ENCODE measurements at regions not wholly inside any gene's neighbourhood (a gene's known extent, or its start where the extent isn't known, plus 50 kb on each side); places are given as distances from the start of the nearest gene placed in this dataset.
"Not testable (repeated sequence)": the region's sequence is repeated elsewhere in the genome, so short reads cannot be mapped to it uniquely, and the experiment has no call there.

DNA sequence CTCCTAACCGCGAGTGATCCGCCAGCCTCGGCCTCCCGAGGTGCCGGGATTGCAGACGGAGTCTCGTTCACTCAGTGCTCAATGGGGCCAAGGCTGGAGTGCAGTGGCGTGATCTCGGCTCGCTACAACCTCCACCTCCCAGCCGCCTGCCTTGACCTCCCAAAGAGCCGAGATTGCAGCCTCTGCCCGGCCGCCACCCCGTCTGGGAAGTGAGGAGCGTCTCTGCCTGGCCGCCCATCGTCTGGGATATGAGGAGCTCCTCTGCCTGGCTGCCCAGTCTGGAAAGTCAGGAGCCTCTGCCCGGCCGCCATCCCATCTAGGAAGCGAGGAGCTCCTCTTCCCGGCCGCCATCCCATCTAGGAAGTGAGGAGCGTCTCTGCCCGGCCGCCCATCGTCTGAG lies 58.8 kb upstream of the ANKRD30BL start:
- H3K27ac Mint-ChIP-seq; H3K36me3 Mint-ChIP-seq; H3K4me1 Mint-ChIP-seq; POLR2A ChIA-PET; ATAC-seq (ENCODE audit: low read depth); H3K4me3 Mint-ChIP-seq; H3K27me3 Mint-ChIP-seq; DNase-seq; H3K9me3 Mint-ChIP-seq: not testable (repeated sequence)

DNA sequence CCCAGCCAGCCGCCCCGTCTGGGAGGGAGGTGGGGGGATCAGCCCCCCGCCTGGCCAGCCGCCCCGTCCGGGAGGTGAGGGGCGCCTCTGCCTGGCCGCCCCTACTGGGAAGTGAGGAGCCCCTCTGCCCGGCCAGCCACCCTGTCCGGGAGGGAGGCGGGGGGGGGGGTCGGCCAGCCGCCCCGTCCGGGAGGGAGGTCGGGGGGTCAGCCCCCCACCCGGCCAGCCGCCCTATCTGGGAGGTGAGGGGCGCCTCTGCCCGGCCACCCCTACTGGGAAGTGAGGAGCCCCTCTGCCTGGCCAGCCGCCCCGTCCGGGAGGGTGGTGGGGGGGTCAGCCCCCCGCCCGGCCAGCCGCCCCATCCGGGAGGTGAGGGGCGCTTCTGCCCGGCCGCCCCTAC lies 60.1 kb upstream of the ANKRD30BL start:
- H3K36me3 Mint-ChIP-seq; ATAC-seq (ENCODE audit: low read depth); POLR2A ChIA-PET; H3K4me1 Mint-ChIP-seq; DNase-seq; H3K4me3 Mint-ChIP-seq; H3K9me3 Mint-ChIP-seq; H3K27ac Mint-ChIP-seq; H3K27me3 Mint-ChIP-seq: not testable (repeated sequence)

DNA sequence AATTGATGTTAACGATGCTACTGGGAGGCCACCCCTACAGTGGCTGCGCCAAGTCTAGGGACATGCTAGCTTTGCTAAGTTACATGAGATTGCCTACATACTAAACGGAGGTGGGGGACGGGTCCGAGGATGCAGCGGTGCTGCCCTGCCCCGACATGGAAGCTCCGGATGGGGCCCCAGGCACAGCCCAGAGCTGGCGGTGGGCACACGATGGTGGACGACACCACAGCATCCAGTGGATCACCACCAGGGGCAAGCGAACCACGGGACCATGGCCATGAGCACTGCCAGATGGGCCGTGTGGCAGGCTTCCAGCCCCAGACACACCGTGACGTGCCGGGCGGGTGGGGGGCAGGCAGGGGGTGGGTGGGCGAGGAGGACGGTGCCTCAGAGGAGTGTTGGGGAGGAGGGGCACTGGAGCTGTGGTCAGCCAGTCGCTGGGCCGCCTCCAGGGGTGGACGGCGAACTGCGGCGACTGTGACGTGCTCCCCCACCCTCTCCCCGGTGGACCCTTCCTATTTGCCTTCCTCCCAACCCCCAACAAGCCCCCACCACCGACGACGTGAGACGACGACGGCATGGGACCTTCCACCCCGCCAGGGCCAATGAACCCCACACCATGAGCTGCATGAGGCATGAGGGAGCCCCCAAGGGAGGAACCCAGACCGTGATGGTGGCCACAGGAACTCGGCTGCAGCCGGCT lies 90.6 kb upstream of the ANKRD30BL start:
- ATAC-seq (ENCODE audit: low read depth) (no peak), DNase-seq (no peak)
- POLR2A ChIA-PET: no interaction called here
- peaks cover 2% of the 10 kb centered on the region for H3K36me3 Mint-ChIP-seq
- H3K9me3 Mint-ChIP-seq: peaks cover 19% of the 10 kb centered on the region
- no peaks in the 10 kb centered on the region for H3K4me1 Mint-ChIP-seq
- H3K27ac Mint-ChIP-seq: no peak overlapping the region
- no peak overlapping the region for H3K4me3 Mint-ChIP-seq
- peaks cover 6% of the 10 kb centered on the region for H3K27me3 Mint-ChIP-seq

DNA sequence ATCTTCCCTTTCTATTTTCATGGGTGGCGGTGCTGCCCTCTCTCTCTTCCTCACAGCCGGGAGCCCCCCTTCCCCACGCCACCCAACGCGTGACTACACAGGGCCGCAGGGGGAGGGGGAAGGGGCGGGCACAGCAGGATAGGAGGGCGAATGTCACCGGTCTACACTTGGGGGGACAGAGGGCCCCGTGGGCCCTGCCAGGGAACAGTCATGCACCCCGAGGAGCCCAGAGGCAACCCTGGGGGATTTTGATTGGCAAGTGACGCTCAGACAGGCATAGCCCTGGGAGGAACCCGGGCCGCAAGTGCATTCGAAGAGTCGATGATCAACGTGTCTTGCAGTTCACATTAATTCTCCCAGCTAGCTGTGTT lies 91.1 kb upstream of the ANKRD30BL start:
- POLR2A ChIA-PET: no interaction called here
- peaks cover 19% of the 10 kb centered on the region for H3K9me3 Mint-ChIP-seq
- DNase-seq (no peak), ATAC-seq (ENCODE audit: low read depth) (no peak)
- peaks cover 8% of the 10 kb centered on the region for H3K27me3 Mint-ChIP-seq
- H3K4me1 Mint-ChIP-seq: no peaks in the 10 kb centered on the region
- H3K4me3 Mint-ChIP-seq: no peak overlapping the region
- peaks cover 2% of the 10 kb centered on the region for H3K36me3 Mint-ChIP-seq
- no peak overlapping the region for H3K27ac Mint-ChIP-seq

DNA sequence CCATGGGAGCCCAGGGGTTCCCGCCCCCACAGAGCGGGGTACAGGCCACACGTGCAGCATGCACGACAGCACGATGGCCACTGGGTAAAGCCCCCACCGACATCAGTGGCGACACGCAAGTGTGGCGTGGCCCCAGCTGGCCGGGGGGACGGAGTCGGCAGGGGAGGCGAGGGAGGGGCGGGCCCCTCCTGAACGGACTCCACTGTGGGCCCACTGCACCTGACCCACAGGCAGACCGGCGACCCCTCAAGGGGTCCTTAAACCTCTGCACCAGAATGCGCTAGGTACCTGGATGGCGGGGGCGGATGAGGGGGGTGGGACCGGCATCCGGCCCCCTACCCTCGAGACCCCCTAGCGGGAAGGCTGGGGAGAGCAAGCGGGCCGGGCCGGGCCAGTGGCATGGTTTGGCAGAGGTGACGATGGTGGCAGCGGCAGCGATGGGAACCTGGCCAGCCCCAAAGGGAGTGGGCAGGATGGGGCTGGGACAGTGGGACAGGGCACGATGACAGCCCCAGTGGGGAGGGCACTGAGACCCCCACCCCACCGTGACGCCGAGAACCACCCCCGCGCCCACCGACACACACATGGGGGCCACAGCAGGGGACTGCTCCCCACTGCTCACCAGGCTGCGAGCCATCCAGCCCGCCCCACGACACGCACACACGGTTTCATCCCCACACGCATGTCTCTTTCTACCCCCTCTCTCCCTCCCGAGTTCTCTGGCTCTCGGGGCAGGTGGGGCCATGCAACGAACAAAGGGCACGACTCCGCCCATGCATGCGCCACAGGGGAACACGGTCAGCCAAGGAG lies 91.9 kb upstream of the ANKRD30BL start:
- Mint-ChIP-seq H3K4me1 (no peaks in the 10 kb centered on the region), H3K4me3 (no peak overlapping the region), H3K27ac (no peak overlapping the region), H3K36me3 (peaks cover 2% of the 10 kb centered on the region), H3K27me3 (peaks cover 11% of the 10 kb centered on the region), H3K9me3 (peaks cover 16% of the 10 kb centered on the region)
- no peak for DNase-seq
- POLR2A ChIA-PET: no interaction called here
- ATAC-seq (ENCODE audit: low read depth): no peak

- Mint-ChIP-seq H3K9me3 (peaks cover 16% of the 10 kb centered on the region), H3K27me3 (peaks cover 11% of the 10 kb centered on the region)
- H3K36me3 Mint-ChIP-seq; H3K27ac Mint-ChIP-seq; POLR2A ChIA-PET; DNase-seq; ATAC-seq (ENCODE audit: low read depth); H3K4me3 Mint-ChIP-seq; H3K4me1 Mint-ChIP-seq: not testable (repeated sequence)
These were observed 92.7 kb upstream of the ANKRD30BL start for GRCh38 chr2:132254306-132254919.

GRCh38 chr2:132255714-132256113 lies 94.0 kb upstream of the ANKRD30BL start:
- Mint-ChIP-seq H3K4me1 (no peaks in the 10 kb centered on the region), H3K27ac (no peak overlapping the region), H3K9me3 (peaks cover 10% of the 10 kb centered on the region), H3K27me3 (peaks cover 11% of the 10 kb centered on the region), H3K4me3 (no peak overlapping the region), H3K36me3 (peaks cover 2% of the 10 kb centered on the region)
- POLR2A ChIA-PET: no interaction called here
- ATAC-seq (ENCODE audit: low read depth) (no peak), DNase-seq (no peak)

- no peak for DNase-seq
- Mint-ChIP-seq H3K4me1 (no peaks in the 10 kb centered on the region), H3K27ac (no peak overlapping the region), H3K27me3 (peaks cover 12% of the 10 kb centered on the region), H3K9me3 (peaks cover 10% of the 10 kb centered on the region), H3K36me3 (peaks cover 2% of the 10 kb centered on the region), H3K4me3 (no peak overlapping the region)
- POLR2A ChIA-PET: no interaction called here
- ATAC-seq (ENCODE audit: low read depth): no peak
These were observed 94.6 kb upstream of the ANKRD30BL start for GRCh38 chr2:132256251-132256902.

DNA sequence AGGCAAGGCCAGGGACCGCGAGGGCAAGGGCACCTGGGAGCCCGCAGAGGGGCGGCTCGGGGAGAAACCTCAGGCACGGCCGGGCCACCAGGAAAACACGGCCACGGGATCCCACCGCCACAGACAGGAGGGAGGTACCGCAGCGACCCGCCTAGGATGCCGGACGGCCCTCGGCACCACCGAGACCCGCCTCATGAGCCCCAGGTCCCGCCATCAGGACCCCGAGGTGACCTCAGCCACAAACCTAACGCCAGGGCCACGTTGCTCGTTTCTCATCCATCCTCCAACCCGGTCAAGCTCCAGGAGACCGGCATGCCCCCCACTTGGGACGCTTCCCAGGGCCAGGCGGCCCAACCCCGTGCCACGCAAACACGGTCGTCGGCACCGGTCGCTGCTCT lies 95.2 kb upstream of the ANKRD30BL start:
- H3K27ac Mint-ChIP-seq; DNase-seq; H3K36me3 Mint-ChIP-seq; H3K4me3 Mint-ChIP-seq; POLR2A ChIA-PET; H3K4me1 Mint-ChIP-seq; ATAC-seq (ENCODE audit: low read depth); H3K9me3 Mint-ChIP-seq: not testable (repeated sequence)
- H3K27me3 Mint-ChIP-seq: peaks cover 12% of the 10 kb centered on the region

DNA sequence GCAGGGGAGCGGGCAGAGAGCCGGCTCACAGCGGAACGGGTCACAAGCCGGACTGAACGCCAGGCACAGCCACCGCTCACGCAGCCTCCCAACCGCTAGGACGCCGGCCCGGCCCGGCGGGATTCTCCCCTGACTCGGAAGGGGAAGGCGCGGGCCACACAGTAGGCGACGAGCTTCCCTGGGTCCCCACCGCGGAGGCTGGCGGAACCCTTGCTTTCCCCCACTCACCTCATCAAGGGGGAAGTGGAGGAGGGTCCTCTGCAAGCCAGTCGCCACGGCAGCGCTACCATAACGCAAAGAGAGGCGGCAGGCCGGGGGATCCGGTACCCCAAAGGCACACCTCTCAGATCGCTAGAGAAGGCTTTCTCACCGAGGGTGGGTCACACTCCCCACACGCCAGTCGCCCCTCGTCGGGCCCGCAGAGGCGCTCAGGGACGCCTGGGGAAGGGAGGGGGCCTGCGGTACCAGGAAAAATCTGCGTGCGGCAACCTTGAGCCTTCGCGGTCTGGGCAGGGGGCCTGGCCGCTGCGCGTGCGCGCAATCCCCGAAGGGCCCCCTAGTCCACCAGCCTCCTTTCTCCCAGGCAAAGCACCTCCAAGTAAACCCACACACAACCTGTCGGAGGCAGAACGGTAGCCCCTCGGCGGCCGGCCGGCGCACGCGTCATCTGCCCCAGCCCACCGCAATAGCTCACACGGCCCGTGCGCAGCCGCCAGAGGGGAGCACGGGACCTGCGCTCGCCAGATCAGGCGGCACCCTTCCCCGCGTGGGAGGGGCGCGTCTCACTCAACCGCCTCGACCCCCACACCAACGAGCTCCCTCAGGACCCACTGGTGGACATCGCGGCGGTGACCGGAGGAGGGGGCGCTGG lies 95.8 kb upstream of the ANKRD30BL start:
- H3K27ac Mint-ChIP-seq; ATAC-seq (ENCODE audit: low read depth); H3K36me3 Mint-ChIP-seq; H3K4me3 Mint-ChIP-seq; H3K9me3 Mint-ChIP-seq; H3K4me1 Mint-ChIP-seq; POLR2A ChIA-PET; DNase-seq: not testable (repeated sequence)
- H3K27me3 Mint-ChIP-seq: peaks cover 12% of the 10 kb centered on the region

- H3K27ac Mint-ChIP-seq, H3K4me3 Mint-ChIP-seq, POLR2A ChIA-PET: not testable (repeated sequence)
These were observed 97.5 kb upstream of the ANKRD30BL start for GRCh38 chr2:132259276-132259675.

GRCh38 chr2:132265595-132265994 lies 103.8 kb upstream of the ANKRD30BL start:
- POLR2A ChIA-PET; DNase-seq; H3K4me1 Mint-ChIP-seq; H3K36me3 Mint-ChIP-seq; H3K4me3 Mint-ChIP-seq; ATAC-seq (ENCODE audit: low read depth); H3K9me3 Mint-ChIP-seq; H3K27me3 Mint-ChIP-seq; H3K27ac Mint-ChIP-seq: not testable (repeated sequence)

More at GRCh38 chr2:132259276-132259675, 97.5 kb upstream of the ANKRD30BL start:
- not testable (repeated sequence) for H3K9me3 Mint-ChIP-seq; ATAC-seq (ENCODE audit: low read depth); H3K36me3 Mint-ChIP-seq; H3K4me1 Mint-ChIP-seq; DNase-seq
- H3K27me3 Mint-ChIP-seq: peaks cover 12% of the 10 kb centered on the region

DNA sequence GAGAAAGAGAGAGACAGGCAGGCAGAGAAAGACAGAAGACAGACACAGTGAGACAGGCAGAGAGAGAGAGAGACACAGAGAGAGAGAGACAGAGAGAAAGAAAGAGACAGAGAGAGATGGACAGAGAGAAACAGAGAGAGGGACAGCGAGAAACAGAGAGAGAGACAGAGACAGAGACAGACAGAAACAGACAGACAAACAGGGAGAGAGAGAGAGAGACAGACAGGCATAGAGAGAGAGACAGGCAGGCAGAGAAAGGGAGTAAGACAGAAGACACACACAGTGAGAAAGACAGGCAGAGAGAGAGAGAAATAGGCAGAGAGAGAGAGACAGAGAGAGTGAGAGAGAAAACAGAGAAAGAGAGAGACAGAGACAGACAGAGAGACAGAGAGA lies 105.3 kb upstream of the ANKRD30BL start:
- Mint-ChIP-seq H3K27me3 (no peaks in the 10 kb centered on the region), H3K9me3 (no peaks in the 10 kb centered on the region), H3K36me3 (no peaks in the 10 kb centered on the region), H3K27ac (no peak overlapping the region), H3K4me3 (no peak overlapping the region), H3K4me1 (peaks cover 1% of the 10 kb centered on the region)
- no peak for ATAC-seq (ENCODE audit: low read depth)
- DNase-seq: no peak
- POLR2A ChIA-PET: no interaction called here

Data from activated naive CD8-positive, alpha-beta T cell treated with anti-CD3 and anti-CD28 coated beads, Interleukin-2, amount 10 ng/mL, durations not matched to agents 7 days and 5 days (primary cell).